PC-3 (cell line): ENCODE measurements at regions not wholly inside any gene's neighbourhood (a gene's known extent, or its start where the extent isn't known, plus 50 kb on each side); places are given as distances from the start of the nearest gene placed in this dataset.

Experiments
- EZH2 ChIP-seq: fragments of 300-600 bp; sonication (generic); IDR thresholded peaks from one replicate; pipeline ENCODE4 v1.6.1; 2017; ENCODE audit warnings: antibody characterized with exemption, mild to moderate bottlenecking, low read length; ENCODE audit not compliant: unreplicated experiment
- TF ChIP-seq, protein P1 (sequence below): fragments of 300-600 bp; sonication (generic); conservative IDR thresholded peaks from 2 replicates; pipeline ENCODE4 v1.5.1; 2017; ENCODE audit warnings: antibody characterized with exemption, low read depth, mild to moderate bottlenecking, low read length

- TF ChIP-seq EZH2, result no peak
- TF ChIP-seq, protein P1, sequence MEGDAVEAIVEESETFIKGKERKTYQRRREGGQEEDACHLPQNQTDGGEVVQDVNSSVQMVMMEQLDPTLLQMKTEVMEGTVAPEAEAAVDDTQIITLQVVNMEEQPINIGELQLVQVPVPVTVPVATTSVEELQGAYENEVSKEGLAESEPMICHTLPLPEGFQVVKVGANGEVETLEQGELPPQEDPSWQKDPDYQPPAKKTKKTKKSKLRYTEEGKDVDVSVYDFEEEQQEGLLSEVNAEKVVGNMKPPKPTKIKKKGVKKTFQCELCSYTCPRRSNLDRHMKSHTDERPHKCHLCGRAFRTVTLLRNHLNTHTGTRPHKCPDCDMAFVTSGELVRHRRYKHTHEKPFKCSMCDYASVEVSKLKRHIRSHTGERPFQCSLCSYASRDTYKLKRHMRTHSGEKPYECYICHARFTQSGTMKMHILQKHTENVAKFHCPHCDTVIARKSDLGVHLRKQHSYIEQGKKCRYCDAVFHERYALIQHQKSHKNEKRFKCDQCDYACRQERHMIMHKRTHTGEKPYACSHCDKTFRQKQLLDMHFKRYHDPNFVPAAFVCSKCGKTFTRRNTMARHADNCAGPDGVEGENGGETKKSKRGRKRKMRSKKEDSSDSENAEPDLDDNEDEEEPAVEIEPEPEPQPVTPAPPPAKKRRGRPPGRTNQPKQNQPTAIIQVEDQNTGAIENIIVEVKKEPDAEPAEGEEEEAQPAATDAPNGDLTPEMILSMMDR, result no peak
These were observed 1146.8 kb downstream of the UQCRFS1 start for GRCh38 chr19:28066161-28066560.
